H54 (cell line): ENCODE measurements at regions not wholly inside any gene's neighbourhood (a gene's known extent, or its start where the extent isn't known, plus 50 kb on each side); places are given as distances from the start of the nearest gene placed in this dataset.
"Not testable (repeated sequence)": the region's sequence is repeated elsewhere in the genome, so short reads cannot be mapped to it uniquely, and the experiment has no call there.

Experiments used
- DNase-seq: peaks from one replicate; pipeline ENCODE4 v3.0.0; 2011; ENCODE audit warnings: low spot score, mixed read lengths; ENCODE audit not compliant: insufficient read length
- FAIRE-seq: peaks from 3 replicates; lab custom pipeline; 2011; peaks lifted over from hg19 to GRCh38; lab: Jason Lieb, UNC
- POLR2A ChIP-seq: IDR thresholded peaks from 2 replicates; pipeline ENCODE4 v1.6.1; 2011; ENCODE audit warnings: low read depth, mild to moderate bottlenecking, low read length

- DNase-seq (no peak), FAIRE-seq (no peak)
Measured at GRCh38 chr4:124132161-124132560, 580.4 kb downstream of the ANKRD50 start.

GRCh38 chr4:124133753-124134152 is 578.8 kb downstream of the ANKRD50 start:
- TF ChIP-seq POLR2A, result no peak
- no peak for DNase-seq
- no peak for FAIRE-seq

More at GRCh38 chr4:124132161-124132560, 580.4 kb downstream of the ANKRD50 start:
- no peak for TF ChIP-seq POLR2A

- no peak for TF ChIP-seq POLR2A
- no peak for FAIRE-seq
- no peak for DNase-seq
Measured at GRCh38 chr4:124135409-124135813, 577.1 kb downstream of the ANKRD50 start.

GRCh38 chr4:124139044-124139443 is 573.5 kb downstream of the ANKRD50 start:
- no peak for TF ChIP-seq POLR2A
- FAIRE-seq (no peak), DNase-seq (no peak)

- FAIRE-seq, result no peak
- no peak for TF ChIP-seq POLR2A
- DNase-seq, result no peak
Measured at GRCh38 chr4:124143632-124144031, 568.9 kb downstream of the ANKRD50 start.

- no peak for DNase-seq
- no peak for TF ChIP-seq POLR2A
- no peak for FAIRE-seq
Measured at GRCh38 chr4:124144238-124144654, 568.3 kb downstream of the ANKRD50 start.

GRCh38 chr4:124146068-124146467 is 566.5 kb downstream of the ANKRD50 start:
- FAIRE-seq (no peak), DNase-seq (no peak)
- no peak for TF ChIP-seq POLR2A

GRCh38 chr4:124151031-124151430 is 561.5 kb downstream of the ANKRD50 start:
- no peak for FAIRE-seq
- no peak for TF ChIP-seq POLR2A
- no peak for DNase-seq

GRCh38 chr4:124152132-124152531 is 560.4 kb downstream of the ANKRD50 start:
- DNase-seq (no peak), FAIRE-seq (no peak)
- TF ChIP-seq POLR2A, result no peak

GRCh38 chr4:124155239-124155638 is 557.3 kb downstream of the ANKRD50 start:
- FAIRE-seq, result no peak
- no peak for TF ChIP-seq POLR2A
- no peak for DNase-seq

- TF ChIP-seq POLR2A, result no peak
- DNase-seq (no peak), FAIRE-seq (no peak)
Measured at GRCh38 chr4:124157396-124158083, 555.0 kb downstream of the ANKRD50 start.

GRCh38 chr4:124163401-124163800 is 549.1 kb downstream of the ANKRD50 start:
- TF ChIP-seq POLR2A, result no peak
- no peak for FAIRE-seq
- no peak for DNase-seq

- DNase-seq, result peak; percentile 2
- FAIRE-seq, result no peak
- TF ChIP-seq POLR2A, result no peak
Measured at GRCh38 chr4:124167602-124168001, 544.9 kb downstream of the ANKRD50 start.

- not testable (repeated sequence) for DNase-seq, FAIRE-seq
Measured at GRCh38 chr4:124169524-124169923, 543.0 kb downstream of the ANKRD50 start.

- DNase-seq, result no peak
- no peak for FAIRE-seq
- no peak for TF ChIP-seq POLR2A
Measured at GRCh38 chr4:124173912-124174311, 538.6 kb downstream of the ANKRD50 start.
